ENCODE measurements at regions not wholly inside any gene's neighbourhood (a gene's known extent, or its start where the extent isn't known, plus 50 kb on each side); places are given as distances from the start of the nearest gene placed in this dataset.

DNA sequence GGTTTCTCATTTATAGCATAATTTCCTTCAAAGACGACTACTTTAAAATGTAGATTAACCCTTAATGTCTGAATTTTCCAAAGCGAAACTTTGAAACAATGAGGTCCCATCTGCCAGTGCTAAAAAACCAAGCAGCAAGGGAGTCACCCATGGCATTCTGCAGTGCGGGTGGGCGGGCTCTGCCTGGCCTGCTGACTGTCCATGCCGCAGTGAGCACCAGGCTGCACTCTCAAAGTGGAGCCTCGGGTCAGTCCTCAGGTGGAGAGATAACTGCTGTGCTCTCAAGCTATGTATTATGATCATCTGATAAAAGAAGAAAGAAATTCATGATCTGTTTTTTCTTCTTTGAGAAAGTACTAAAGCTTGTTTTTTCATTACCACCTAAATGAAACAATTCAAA is 581.6 kb downstream of the CETN3 start:
- WGBS, 2 donors (ENCODE audit: low coverage in 1 of 2) = 83% methylated on average over 6 of the region's 6 CpGs; no CpG with 5 or more reads in 1 of the 2 donors

GRCh38 chr5:89827359-89827758 is 582.2 kb downstream of the CETN3 start:
- no peaks in the 10 kb centered on the region for H3K4me1 ChIP-seq
- in situ Hi-C loops (cut with MboI; ENCODE audit: low pct_ligation_motif_present in 1 of 4, low pct_unique_long_range_greater_than_20kb in 1 of 4, low sequenced_read_pairs in 3 of 4) (no loop called here), intact Hi-C loops (cut with DNase I; ENCODE audit: low total_unique reads) (no loop called here)
- DNase-seq = no peak
- H3K36me3 ChIP-seq = no peaks in the 10 kb centered on the region
- H3K27ac ChIP-seq = no peak overlapping the region
- WGBS, 2 donors (ENCODE audit: low coverage in 1 of 2) = 78 to 89% methylated on average over 5 to 14 of the region's 14 CpGs
- no peak overlapping the region for H3K4me3 ChIP-seq
- H3K9me3 ChIP-seq = no peaks in the 10 kb centered on the region
- TF ChIP-seq EP300 (IDR thresholded peaks at IDR 0.05; ENCODE audit: low read depth) (no peak), POLR2A (IDR thresholded peaks at IDR 0.05) (no peak), POLR2AphosphoS5 (IDR thresholded peaks at IDR 0.05) (no peak), CTCF (IDR thresholded peaks at IDR 0.05) (no peak)
- no peaks in the 10 kb centered on the region for H3K27me3 ChIP-seq

More for the DNA sequence above, 581.6 kb downstream of the CETN3 start:
- Histone ChIP-seq H3K9me3 (no peaks in the 10 kb centered on the region), H3K4me1 (no peaks in the 10 kb centered on the region), H3K36me3 (no peaks in the 10 kb centered on the region), H3K4me3 (no peak overlapping the region), H3K27ac (no peak overlapping the region), H3K27me3 (no peaks in the 10 kb centered on the region)
- no peak for DNase-seq
- TF ChIP-seq POLR2AphosphoS5 (IDR thresholded peaks at IDR 0.05) (no peak), EP300 (IDR thresholded peaks at IDR 0.05; ENCODE audit: low read depth) (no peak), POLR2A (IDR thresholded peaks at IDR 0.05) (no peak), CTCF (IDR thresholded peaks at IDR 0.05) (no peak)
- intact Hi-C loops (cut with DNase I; ENCODE audit: low total_unique reads) (no loop called here), in situ Hi-C loops (cut with MboI; ENCODE audit: low pct_ligation_motif_present in 1 of 4, low pct_unique_long_range_greater_than_20kb in 1 of 4, low sequenced_read_pairs in 3 of 4) (no loop called here)

GRCh38 chr5:89826938-89827337 is 582.6 kb downstream of the CETN3 start:
- H3K9me3 ChIP-seq = no peaks in the 10 kb centered on the region
- H3K27ac ChIP-seq = no peak overlapping the region
- 65 to 86% methylated on average over 6 to 8 of the region's 8 CpGs for WGBS, 2 donors (ENCODE audit: low coverage in 1 of 2)
- H3K4me1 ChIP-seq = no peaks in the 10 kb centered on the region
- intact Hi-C loops (cut with DNase I; ENCODE audit: low total_unique reads) = no loop called here
- no peak for TF ChIP-seq POLR2A (IDR thresholded peaks at IDR 0.05)
- TF ChIP-seq EP300 (IDR thresholded peaks at IDR 0.05; ENCODE audit: low read depth) = no peak
- no peak for TF ChIP-seq CTCF (IDR thresholded peaks at IDR 0.05)
- no peak for TF ChIP-seq POLR2AphosphoS5 (IDR thresholded peaks at IDR 0.05)
- in situ Hi-C loops (cut with MboI; ENCODE audit: low pct_ligation_motif_present in 1 of 4, low pct_unique_long_range_greater_than_20kb in 1 of 4, low sequenced_read_pairs in 3 of 4) = no loop called here
- H3K4me3 ChIP-seq = no peak overlapping the region
- no peaks in the 10 kb centered on the region for H3K27me3 ChIP-seq
- DNase-seq = no peak
- H3K36me3 ChIP-seq = no peaks in the 10 kb centered on the region

DNA sequence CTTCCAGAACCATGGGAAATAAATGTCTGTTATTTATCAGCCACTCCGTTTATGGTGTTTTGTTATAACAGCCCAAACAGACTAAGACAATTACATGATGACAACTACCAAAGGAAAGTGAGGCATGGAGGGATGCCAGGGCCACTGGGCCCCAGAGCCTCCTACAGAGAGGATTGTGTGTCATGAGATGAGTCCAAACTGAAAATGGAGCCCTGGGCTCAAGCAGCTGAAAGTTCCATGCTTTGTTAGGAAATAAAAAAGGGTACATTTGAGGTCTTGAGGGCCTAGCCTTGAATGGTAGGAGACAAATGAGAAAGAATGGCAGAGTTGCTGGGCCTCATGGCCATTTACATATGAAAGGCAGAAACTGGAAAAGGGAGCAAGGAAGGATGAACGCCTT is 586.5 kb downstream of the CETN3 start:
- Histone ChIP-seq H3K9me3 (no peaks in the 10 kb centered on the region), H3K36me3 (no peaks in the 10 kb centered on the region), H3K4me3 (no peak overlapping the region), H3K4me1 (no peaks in the 10 kb centered on the region), H3K27ac (no peak overlapping the region), H3K27me3 (no peaks in the 10 kb centered on the region)
- no peak for TF ChIP-seq POLR2A (IDR thresholded peaks at IDR 0.05)
- TF ChIP-seq POLR2AphosphoS5 (IDR thresholded peaks at IDR 0.05) = no peak
- no peak for TF ChIP-seq CTCF (IDR thresholded peaks at IDR 0.05)
- no peak for TF ChIP-seq EP300 (IDR thresholded peaks at IDR 0.05; ENCODE audit: low read depth)
- in situ Hi-C loops (cut with MboI; ENCODE audit: low pct_ligation_motif_present in 1 of 4, low pct_unique_long_range_greater_than_20kb in 1 of 4, low sequenced_read_pairs in 3 of 4) = no loop called here
- 74 to 86% methylated on average over 2 of the region's 2 CpGs for WGBS, 2 donors (ENCODE audit: low coverage in 1 of 2)
- DNase-seq = no peak
- intact Hi-C loops (cut with DNase I; ENCODE audit: low total_unique reads) = no loop called here
